ENCODE measurements at regions not wholly inside any gene's neighbourhood (a gene's known extent, or its start where the extent isn't known, plus 50 kb on each side); places are given as distances from the start of the nearest gene placed in this dataset.

DNA sequence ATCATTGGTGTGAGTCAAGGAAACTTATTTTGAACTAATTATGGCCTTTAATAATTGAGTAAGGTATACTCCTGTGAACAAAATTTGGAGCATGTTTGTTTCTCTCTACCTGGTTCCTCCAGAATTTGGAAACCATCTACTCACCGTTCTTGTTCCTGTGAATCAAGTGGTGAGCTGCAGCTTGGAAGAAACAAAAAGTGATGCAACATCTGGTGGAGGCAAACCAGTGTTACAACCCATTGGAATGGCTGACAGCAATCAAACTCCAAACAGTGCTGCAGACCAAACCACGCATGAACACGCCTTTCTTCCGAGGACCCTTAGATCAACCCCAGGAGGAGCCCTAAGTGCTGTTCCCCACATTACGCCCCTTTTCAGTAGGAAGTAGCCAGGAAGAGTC lies 104.7 kb upstream of the VASH1 start:
- TF ChIP-seq, protein P1, sequence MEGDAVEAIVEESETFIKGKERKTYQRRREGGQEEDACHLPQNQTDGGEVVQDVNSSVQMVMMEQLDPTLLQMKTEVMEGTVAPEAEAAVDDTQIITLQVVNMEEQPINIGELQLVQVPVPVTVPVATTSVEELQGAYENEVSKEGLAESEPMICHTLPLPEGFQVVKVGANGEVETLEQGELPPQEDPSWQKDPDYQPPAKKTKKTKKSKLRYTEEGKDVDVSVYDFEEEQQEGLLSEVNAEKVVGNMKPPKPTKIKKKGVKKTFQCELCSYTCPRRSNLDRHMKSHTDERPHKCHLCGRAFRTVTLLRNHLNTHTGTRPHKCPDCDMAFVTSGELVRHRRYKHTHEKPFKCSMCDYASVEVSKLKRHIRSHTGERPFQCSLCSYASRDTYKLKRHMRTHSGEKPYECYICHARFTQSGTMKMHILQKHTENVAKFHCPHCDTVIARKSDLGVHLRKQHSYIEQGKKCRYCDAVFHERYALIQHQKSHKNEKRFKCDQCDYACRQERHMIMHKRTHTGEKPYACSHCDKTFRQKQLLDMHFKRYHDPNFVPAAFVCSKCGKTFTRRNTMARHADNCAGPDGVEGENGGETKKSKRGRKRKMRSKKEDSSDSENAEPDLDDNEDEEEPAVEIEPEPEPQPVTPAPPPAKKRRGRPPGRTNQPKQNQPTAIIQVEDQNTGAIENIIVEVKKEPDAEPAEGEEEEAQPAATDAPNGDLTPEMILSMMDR (conservative IDR thresholded peaks at IDR 0.05; ENCODE audit: low read length): no peak
- no peak for TF ChIP-seq EZH2phosphoT487 (IDR thresholded peaks at IDR 0.05; ENCODE audit: borderline replicate concordance, low read depth, low read length)

Data from OCI-LY7 (cell line).